ENCODE measurements at regions not wholly inside any gene's neighbourhood (a gene's known extent, or its start where the extent isn't known, plus 50 kb on each side); places are given as distances from the start of the nearest gene placed in this dataset.

- TF ChIP-seq TAF1 (IDR thresholded peaks at IDR 0.05; ENCODE audit: low read depth) = no peak
- TF ChIP-seq YY1 (IDR thresholded peaks at IDR 0.05; ENCODE audit: low read depth) = no peak
- no peak for TF ChIP-seq FOXM1 (IDR thresholded peaks at IDR 0.05; ENCODE audit: borderline replicate concordance, low read depth)
- TF ChIP-seq NFIC (IDR thresholded peaks at IDR 0.05) = no peak
- no peak for TF ChIP-seq USF1 (IDR thresholded peaks at IDR 0.05)
- TF ChIP-seq, protein P1, sequence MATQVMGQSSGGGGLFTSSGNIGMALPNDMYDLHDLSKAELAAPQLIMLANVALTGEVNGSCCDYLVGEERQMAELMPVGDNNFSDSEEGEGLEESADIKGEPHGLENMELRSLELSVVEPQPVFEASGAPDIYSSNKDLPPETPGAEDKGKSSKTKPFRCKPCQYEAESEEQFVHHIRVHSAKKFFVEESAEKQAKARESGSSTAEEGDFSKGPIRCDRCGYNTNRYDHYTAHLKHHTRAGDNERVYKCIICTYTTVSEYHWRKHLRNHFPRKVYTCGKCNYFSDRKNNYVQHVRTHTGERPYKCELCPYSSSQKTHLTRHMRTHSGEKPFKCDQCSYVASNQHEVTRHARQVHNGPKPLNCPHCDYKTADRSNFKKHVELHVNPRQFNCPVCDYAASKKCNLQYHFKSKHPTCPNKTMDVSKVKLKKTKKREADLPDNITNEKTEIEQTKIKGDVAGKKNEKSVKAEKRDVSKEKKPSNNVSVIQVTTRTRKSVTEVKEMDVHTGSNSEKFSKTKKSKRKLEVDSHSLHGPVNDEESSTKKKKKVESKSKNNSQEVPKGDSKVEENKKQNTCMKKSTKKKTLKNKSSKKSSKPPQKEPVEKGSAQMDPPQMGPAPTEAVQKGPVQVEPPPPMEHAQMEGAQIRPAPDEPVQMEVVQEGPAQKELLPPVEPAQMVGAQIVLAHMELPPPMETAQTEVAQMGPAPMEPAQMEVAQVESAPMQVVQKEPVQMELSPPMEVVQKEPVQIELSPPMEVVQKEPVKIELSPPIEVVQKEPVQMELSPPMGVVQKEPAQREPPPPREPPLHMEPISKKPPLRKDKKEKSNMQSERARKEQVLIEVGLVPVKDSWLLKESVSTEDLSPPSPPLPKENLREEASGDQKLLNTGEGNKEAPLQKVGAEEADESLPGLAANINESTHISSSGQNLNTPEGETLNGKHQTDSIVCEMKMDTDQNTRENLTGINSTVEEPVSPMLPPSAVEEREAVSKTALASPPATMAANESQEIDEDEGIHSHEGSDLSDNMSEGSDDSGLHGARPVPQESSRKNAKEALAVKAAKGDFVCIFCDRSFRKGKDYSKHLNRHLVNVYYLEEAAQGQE (IDR thresholded peaks at IDR 0.05; ENCODE audit: low read depth) = no peak
- no peak for TF ChIP-seq RAD21 (IDR thresholded peaks at IDR 0.05; ENCODE audit: low read depth)
- TF ChIP-seq EP300 (IDR thresholded peaks at IDR 0.05; ENCODE audit: borderline replicate concordance) = no peak
- TF ChIP-seq CEBPB (IDR thresholded peaks at IDR 0.05) = no peak
- no peak for TF ChIP-seq MAX (IDR thresholded peaks at IDR 0.05)
- TF ChIP-seq TEAD4 (IDR thresholded peaks at IDR 0.05) = no peak
- TF ChIP-seq ZBTB7A (IDR thresholded peaks at IDR 0.05; ENCODE audit: low read depth) = no peak
Measured at GRCh38 chr17:15133143-15133542, 132.0 kb downstream of the PMP22 start.

Measured in Ishikawa (cell line).